CD4-positive, alpha-beta memory T cell (primary cell): ENCODE measurements at regions not wholly inside any gene's neighbourhood (a gene's known extent, or its start where the extent isn't known, plus 50 kb on each side); places are given as distances from the start of the nearest gene placed in this dataset.

Experiments
- CTCF ChIA-PET: fragments of 350-600 bp; sonication (Branson Sonifier 250); formaldehyde crosslinking; loops from one replicate; lab custom pipeline; 2021; ENCODE audit warnings: inconsistent platforms; ENCODE audit not compliant: partially characterized antibody; lab: Charles Lee
- POLR2A ChIA-PET: fragments of 350-600 bp; sonication (Branson Sonifier 250); formaldehyde crosslinking; loops from one replicate; lab custom pipeline; 2021; ENCODE audit not compliant: partially characterized antibody; lab: Charles Lee
- DNase-seq, 5 donors: peaks; one replicate each; pipeline versions ENCODE4 v3.0.0 to v3.0.0-alpha.2; 2020 to 2022; ENCODE audit warnings: mixed read lengths in 1 of 5
- H3K27ac ChIP-seq: one replicate; pipeline ENCODE4 v1.7.0; 2013; ENCODE audit warnings: low read depth, low read length
- H3K27me3 ChIP-seq: 2 replicates; pipeline ENCODE4 v1.7.0; 2013; ENCODE audit warnings: mild to moderate bottlenecking, low read length, moderate library complexity; ENCODE audit not compliant: insufficient read depth
- H3K36me3 ChIP-seq: 2 replicates; pipeline ENCODE4 v1.7.0; 2013; ENCODE audit warnings: mild to moderate bottlenecking, low read length, moderate library complexity; ENCODE audit not compliant: insufficient read depth
- H3K4me1 ChIP-seq: 2 replicates; pipeline ENCODE4 v1.7.0; 2013; ENCODE audit warnings: mild to moderate bottlenecking, low read length, moderate library complexity; ENCODE audit not compliant: insufficient read depth
- H3K4me3 ChIP-seq, 2 donors: one replicate each; pipeline ENCODE4 v1.7.0; 2013; ENCODE audit warnings: low read length in 2 of 2, mild to moderate bottlenecking in 1 of 2
- H3K9me3 ChIP-seq, 2 donors: one replicate each; pipeline ENCODE4 v1.7.0; 2013; ENCODE audit warnings: low read length in 2 of 2, control low read depth in 1 of 2; ENCODE audit not compliant: control insufficient read depth in 1 of 2
- H3K27ac Mint-ChIP-seq, 7 donors: one replicate each; pipeline ENCODE4 v1.8.0; 2020 to 2021; ENCODE audit warnings: mixed read lengths in 7 of 7, mild to moderate bottlenecking in 6 of 7, inconsistent platforms in 3 of 7, moderate library complexity in 3 of 7
- H3K27me3 Mint-ChIP-seq, 2 donors: one replicate each; pipeline ENCODE4 v1.8.0; 2020 to 2021; ENCODE audit warnings: mixed read lengths in 2 of 2
- H3K36me3 Mint-ChIP-seq, 2 donors: one replicate each; pipeline ENCODE4 v1.8.0; 2020 to 2021; ENCODE audit warnings: mixed read lengths in 2 of 2, inconsistent platforms in 1 of 2, mild to moderate bottlenecking in 1 of 2
- H3K4me1 Mint-ChIP-seq, 4 donors: one replicate each; pipeline ENCODE4 v1.8.0; 2020 to 2021; ENCODE audit warnings: mixed read lengths in 4 of 4, mild to moderate bottlenecking in 1 of 4
- H3K4me3 Mint-ChIP-seq, 8 donors: one replicate each; pipeline ENCODE4 v1.8.0; 2020 to 2021; ENCODE audit warnings: mixed read lengths in 8 of 8, mild to moderate bottlenecking in 7 of 8, moderate library complexity in 6 of 8, inconsistent platforms in 3 of 8
- H3K9me3 Mint-ChIP-seq, 8 donors: one replicate each; pipeline ENCODE4 v1.8.0; 2020 to 2021; ENCODE audit warnings: mixed read lengths in 8 of 8, mild to moderate bottlenecking in 5 of 8, inconsistent platforms in 3 of 8, moderate library complexity in 1 of 8
- intact Hi-C: fragments of 100-400 bp; cut with micrococcal nuclease; formaldehyde crosslinking; loops from one replicate; pipeline ENCODE4 v1.15.1; 2023

GRCh38 chr6:51450958-51451357 lies 632.3 kb downstream of the TFAP2B start:
- H3K9me3 ChIP-seq: no peaks in the 10 kb centered on the region
- no peaks in the 10 kb centered on the region for H3K27me3 ChIP-seq
- H3K4me1 ChIP-seq: no peaks in the 10 kb centered on the region
- H3K4me3 ChIP-seq: no peak overlapping the region
- no peak for DNase-seq
- Mint-ChIP-seq H3K4me1 (no peaks in the 10 kb centered on the region), H3K27me3 (no peaks in the 10 kb centered on the region), H3K36me3 (no peaks in the 10 kb centered on the region), H3K27ac (no peak overlapping the region), H3K4me3 (no peak overlapping the region), H3K9me3 (peaks cover 0 to 10% (median 4%) of the 10 kb centered on the region in 8 donors)
- POLR2A ChIA-PET: no interaction called here
- intact Hi-C loops: no loop called here
- no peaks in the 10 kb centered on the region for H3K36me3 ChIP-seq
- CTCF ChIA-PET: no interaction called here
- H3K27ac ChIP-seq: no peak overlapping the region

- Histone ChIP-seq H3K9me3 (no peaks in the 10 kb centered on the region), H3K4me3 (no peak overlapping the region), H3K27me3 (no peaks in the 10 kb centered on the region), H3K4me1 (no peaks in the 10 kb centered on the region), H3K27ac (no peak overlapping the region), H3K36me3 (no peaks in the 10 kb centered on the region)
- Mint-ChIP-seq H3K4me1 (no peaks in the 10 kb centered on the region), H3K36me3 (no peaks in the 10 kb centered on the region), H3K9me3 (peaks cover 0 to 10% (median under 1%) of the 10 kb centered on the region in 8 donors), H3K4me3 (no peak overlapping the region), H3K27ac (no peak overlapping the region), H3K27me3 (no peaks in the 10 kb centered on the region)
- ChIA-PET POLR2A (no interaction called here), CTCF (no interaction called here)
- intact Hi-C loops: no loop called here
- DNase-seq: no peak
Measured at GRCh38 chr6:51456282-51456681, 631.1 kb downstream of the PKHD1 start.

GRCh38 chr6:51459958-51460357 lies 627.5 kb downstream of the PKHD1 start:
- Histone ChIP-seq H3K4me1 (no peaks in the 10 kb centered on the region), H3K36me3 (no peaks in the 10 kb centered on the region), H3K27me3 (no peaks in the 10 kb centered on the region), H3K27ac (no peak overlapping the region), H3K4me3 (no peak overlapping the region), H3K9me3 (no peaks in the 10 kb centered on the region)
- intact Hi-C loops: no loop called here
- no peak overlapping the region for H3K4me3 Mint-ChIP-seq
- CTCF ChIA-PET: no interaction called here
- H3K27ac Mint-ChIP-seq: no peak overlapping the region
- POLR2A ChIA-PET: no interaction called here
- no peaks in the 10 kb centered on the region for H3K27me3 Mint-ChIP-seq
- no peaks in the 10 kb centered on the region for H3K36me3 Mint-ChIP-seq
- peaks cover 0 to 10% (median under 1%) of the 10 kb centered on the region in 8 donors for H3K9me3 Mint-ChIP-seq
- DNase-seq: no peak
- H3K4me1 Mint-ChIP-seq: no peaks in the 10 kb centered on the region

GRCh38 chr6:51462896-51463295 lies 624.5 kb downstream of the PKHD1 start:
- intact Hi-C loops: no loop called here
- H3K27ac ChIP-seq: no peak overlapping the region
- H3K27me3 ChIP-seq: no peaks in the 10 kb centered on the region
- Mint-ChIP-seq H3K9me3 (peaks cover 0 to 6% (median 2%) of the 10 kb centered on the region in 8 donors), H3K36me3 (no peaks in the 10 kb centered on the region), H3K4me3 (no peak overlapping the region), H3K4me1 (no peaks in the 10 kb centered on the region), H3K27ac (no peak overlapping the region), H3K27me3 (no peaks in the 10 kb centered on the region)
- no peaks in the 10 kb centered on the region for H3K4me1 ChIP-seq
- H3K4me3 ChIP-seq: no peak overlapping the region
- H3K9me3 ChIP-seq: no peaks in the 10 kb centered on the region
- H3K36me3 ChIP-seq: no peaks in the 10 kb centered on the region
- DNase-seq: no peak
- ChIA-PET CTCF (no interaction called here), POLR2A (no interaction called here)

GRCh38 chr6:51463321-51463720 lies 624.1 kb downstream of the PKHD1 start:
- DNase-seq: no peak
- ChIA-PET POLR2A (no interaction called here), CTCF (no interaction called here)
- no peaks in the 10 kb centered on the region for H3K27me3 Mint-ChIP-seq
- no peak overlapping the region for H3K27ac Mint-ChIP-seq
- intact Hi-C loops: no loop called here
- H3K4me3 ChIP-seq: no peak overlapping the region
- no peaks in the 10 kb centered on the region for H3K36me3 ChIP-seq
- no peaks in the 10 kb centered on the region for H3K27me3 ChIP-seq
- no peaks in the 10 kb centered on the region for H3K4me1 ChIP-seq
- H3K4me3 Mint-ChIP-seq: no peak overlapping the region
- H3K9me3 Mint-ChIP-seq: peaks cover 0 to 6% (median 3%) of the 10 kb centered on the region in 8 donors
- no peak overlapping the region for H3K27ac ChIP-seq
- H3K9me3 ChIP-seq: no peaks in the 10 kb centered on the region
- no peaks in the 10 kb centered on the region for H3K4me1 Mint-ChIP-seq
- no peaks in the 10 kb centered on the region for H3K36me3 Mint-ChIP-seq

GRCh38 chr6:51464956-51465355 lies 622.5 kb downstream of the PKHD1 start:
- H3K9me3 Mint-ChIP-seq: peaks cover 0 to 6% (median 5%) of the 10 kb centered on the region in 8 donors
- no peak overlapping the region for H3K27ac Mint-ChIP-seq
- no peak for DNase-seq
- POLR2A ChIA-PET: no interaction called here
- CTCF ChIA-PET: no interaction called here
- no peaks in the 10 kb centered on the region for H3K36me3 ChIP-seq
- no peaks in the 10 kb centered on the region for H3K4me1 Mint-ChIP-seq
- intact Hi-C loops: no loop called here
- peaks cover 0 to 1% of the 10 kb centered on the region in 2 donors for H3K27me3 Mint-ChIP-seq
- H3K27me3 ChIP-seq: no peaks in the 10 kb centered on the region
- H3K36me3 Mint-ChIP-seq: no peaks in the 10 kb centered on the region
- no peaks in the 10 kb centered on the region for H3K4me1 ChIP-seq
- no peak overlapping the region for H3K4me3 Mint-ChIP-seq
- no peaks in the 10 kb centered on the region for H3K9me3 ChIP-seq
- no peak overlapping the region for H3K4me3 ChIP-seq
- no peak overlapping the region for H3K27ac ChIP-seq

DNA sequence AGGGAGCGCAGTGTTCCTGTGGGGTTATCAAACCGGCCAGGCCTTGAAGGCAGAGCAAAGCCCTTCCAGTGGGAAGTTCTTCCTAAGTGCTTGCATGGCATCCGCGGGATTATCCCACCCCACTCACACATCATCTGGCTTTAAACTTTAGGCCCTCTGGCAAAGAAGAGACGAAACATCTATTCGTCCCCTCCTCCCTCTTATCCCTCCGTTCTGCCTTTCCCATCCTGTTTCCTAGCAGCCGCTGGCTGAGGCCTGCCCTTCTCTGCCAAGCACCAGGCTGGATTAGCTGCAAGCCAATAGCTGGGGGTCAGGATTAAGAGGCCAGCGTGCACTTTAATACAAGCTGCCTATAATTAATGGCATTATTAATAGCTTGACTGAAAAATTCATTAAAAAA lies 621.0 kb downstream of the PKHD1 start:
- peaks cover 0 to 5% (median 3%) of the 10 kb centered on the region in 8 donors for H3K9me3 Mint-ChIP-seq
- intact Hi-C loops: no loop called here
- no peaks in the 10 kb centered on the region for H3K36me3 Mint-ChIP-seq
- no peak overlapping the region for H3K27ac Mint-ChIP-seq
- peaks cover 0 to 1% of the 10 kb centered on the region in 2 donors for H3K27me3 Mint-ChIP-seq
- no peaks in the 10 kb centered on the region for H3K4me1 Mint-ChIP-seq
- H3K4me1 ChIP-seq: no peaks in the 10 kb centered on the region
- no peak for DNase-seq
- no peak overlapping the region for H3K27ac ChIP-seq
- H3K4me3 ChIP-seq: no peak overlapping the region
- no peaks in the 10 kb centered on the region for H3K27me3 ChIP-seq
- ChIA-PET CTCF (no interaction called here), POLR2A (no interaction called here)
- no peak overlapping the region for H3K4me3 Mint-ChIP-seq
- no peaks in the 10 kb centered on the region for H3K9me3 ChIP-seq
- no peaks in the 10 kb centered on the region for H3K36me3 ChIP-seq
